HG02642 (cell line): ENCODE measurements at regions not wholly inside any gene's neighbourhood (a gene's known extent, or its start where the extent isn't known, plus 50 kb on each side); places are given as distances from the start of the nearest gene placed in this dataset.
"Not testable (repeated sequence)": the region's sequence is repeated elsewhere in the genome, so short reads cannot be mapped to it uniquely, and the experiment has no call there.

ENCODE experiments used
- ATAC-seq: cut with Tn5 transposase; IDR thresholded peaks from one replicate; pipeline ENCODE4 v1.9.1; 2021; ENCODE audit warnings: mild to moderate bottlenecking; ENCODE audit not compliant: unreplicated experiment, poor library complexity

DNA sequence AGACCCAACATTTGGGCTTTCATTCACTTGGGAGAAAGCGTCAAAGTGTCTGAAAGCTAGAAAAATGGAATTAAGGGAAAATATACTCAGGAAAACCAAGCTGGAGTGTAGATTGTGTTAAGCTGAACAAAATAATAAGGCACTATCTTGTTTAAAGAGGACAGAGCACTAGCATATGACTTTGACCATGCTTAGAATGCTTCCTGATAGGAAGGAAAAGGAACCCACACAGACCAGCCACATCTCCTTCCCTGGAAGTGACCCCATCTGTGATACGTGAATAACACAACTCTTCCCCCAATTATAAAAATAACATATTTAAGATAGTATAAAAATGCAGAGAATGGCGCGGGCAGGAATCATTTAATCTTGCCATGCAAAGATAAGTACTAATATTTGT, 94.7 kb upstream of the BCL2L14 start:
- no peak for ATAC-seq

- no peak for ATAC-seq
These were observed 91.9 kb upstream of the BCL2L14 start for GRCh38 chr12:11978726-11979384.

DNA sequence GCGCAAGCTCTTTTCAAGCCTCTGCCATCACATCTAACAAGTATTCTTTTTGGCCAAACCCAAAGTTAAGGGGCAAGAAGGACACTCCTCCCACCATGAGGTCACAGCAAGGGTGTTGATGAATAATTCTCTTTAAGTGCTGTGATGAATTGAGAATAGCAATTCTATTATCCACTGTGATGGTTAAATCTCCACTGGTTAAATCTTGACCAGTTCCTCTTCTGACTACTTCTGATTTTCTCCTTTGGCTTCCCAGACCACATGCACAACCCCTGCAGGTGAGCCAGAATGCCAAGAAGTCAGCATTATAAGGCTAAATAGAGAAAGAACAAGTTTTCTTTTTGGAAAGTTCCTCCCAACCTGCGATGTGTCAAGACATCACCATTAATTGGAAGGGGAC, 90.6 kb upstream of the BCL2L14 start:
- ATAC-seq, result no peak

- peak; percentile 90 for ATAC-seq
These were observed 89.5 kb upstream of the BCL2L14 start for GRCh38 chr12:11981121-11981733.

DNA sequence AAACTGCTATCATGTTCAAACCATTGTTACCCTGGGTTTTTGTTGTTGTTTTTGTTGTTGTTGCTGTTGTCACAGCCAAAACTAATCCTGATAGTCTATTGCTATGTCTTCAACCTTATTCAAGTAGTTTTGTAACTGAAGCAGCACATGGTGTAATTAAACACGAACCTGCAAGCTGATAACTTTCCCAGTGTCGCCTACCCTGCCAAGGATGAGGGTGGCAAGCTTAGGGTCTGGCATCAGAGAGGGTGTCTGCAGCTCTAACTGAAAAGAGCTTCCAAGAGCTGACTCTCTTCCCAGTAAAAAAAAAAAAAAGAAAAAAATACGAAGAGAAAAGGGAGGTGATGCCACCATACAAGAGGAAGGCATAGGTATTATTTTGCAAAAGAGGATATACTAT, 86.3 kb upstream of the BCL2L14 start:
- no peak for ATAC-seq

GRCh38 chr12:11986165-11986564, 84.6 kb upstream of the BCL2L14 start:
- no peak for ATAC-seq

- ATAC-seq, result no peak
These were observed 82.8 kb upstream of the BCL2L14 start for GRCh38 chr12:11987901-11988300.

GRCh38 chr12:11991604-11992003, 79.1 kb upstream of the BCL2L14 start:
- no peak for ATAC-seq

DNA sequence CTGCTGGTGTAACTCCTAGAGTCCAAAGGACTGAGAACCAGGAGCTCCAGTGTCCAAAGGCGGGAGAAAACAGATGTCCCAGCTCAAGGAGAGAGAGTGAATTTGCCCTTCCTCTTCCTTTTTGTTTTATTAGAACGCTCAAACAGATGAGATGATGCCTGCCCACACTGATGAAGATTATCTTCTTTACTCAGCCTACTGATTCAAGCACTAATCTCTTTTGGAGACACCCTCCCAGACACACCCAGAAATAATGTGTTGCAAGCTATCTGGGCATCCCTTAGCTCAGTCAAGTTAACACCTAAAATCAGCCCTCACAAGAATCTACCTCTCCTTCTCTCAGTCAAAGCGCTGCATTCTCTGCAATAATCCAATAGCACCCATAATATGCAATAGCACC, 78.2 kb upstream of the BCL2L14 start:
- no peak for ATAC-seq

GRCh38 chr12:11998307-11998943, 72.3 kb upstream of the BCL2L14 start:
- ATAC-seq, result not testable (repeated sequence)

- ATAC-seq, result no peak
These were observed 71.8 kb upstream of the BCL2L14 start for GRCh38 chr12:11998944-11999315.

GRCh38 chr12:12003609-12004008, 67.1 kb upstream of the BCL2L14 start:
- ATAC-seq, result no peak

GRCh38 chr12:12004524-12004923, 66.2 kb upstream of the BCL2L14 start:
- ATAC-seq, result no peak

DNA sequence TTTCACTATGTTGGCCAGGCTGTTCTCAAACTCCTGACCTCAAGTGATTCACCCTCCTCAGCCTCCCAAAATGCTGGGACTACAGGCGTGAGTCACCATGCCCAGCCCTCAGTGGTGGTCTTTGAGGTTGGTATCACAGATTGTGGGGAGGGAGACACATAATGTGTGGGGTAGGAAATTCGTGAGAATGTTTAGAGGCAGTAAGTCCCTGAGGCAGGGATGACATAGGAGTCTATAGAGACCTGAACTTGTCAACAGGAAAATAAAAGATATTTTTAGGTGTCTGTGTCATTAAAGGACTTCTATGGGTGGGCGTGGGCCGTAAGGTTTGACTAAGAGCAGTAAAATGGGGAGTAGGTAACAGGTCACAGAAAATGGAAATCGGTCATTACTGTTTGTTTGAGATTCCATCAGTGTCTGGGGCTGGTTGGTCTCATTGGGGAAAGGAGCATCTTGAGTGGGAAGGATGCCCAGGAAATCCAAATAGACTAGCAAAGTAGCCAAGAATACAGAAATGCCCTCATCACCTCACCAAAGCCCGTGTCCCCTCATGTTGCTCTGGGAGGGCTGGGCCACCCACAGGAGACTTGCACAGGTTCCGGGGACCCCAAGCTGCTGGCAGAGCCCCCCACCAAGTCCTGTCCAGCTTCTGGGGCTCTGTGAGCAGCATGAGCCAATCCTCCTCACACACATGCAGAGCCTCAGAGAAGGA, 63.6 kb upstream of the BCL2L14 start:
- ATAC-seq, result no peak

DNA sequence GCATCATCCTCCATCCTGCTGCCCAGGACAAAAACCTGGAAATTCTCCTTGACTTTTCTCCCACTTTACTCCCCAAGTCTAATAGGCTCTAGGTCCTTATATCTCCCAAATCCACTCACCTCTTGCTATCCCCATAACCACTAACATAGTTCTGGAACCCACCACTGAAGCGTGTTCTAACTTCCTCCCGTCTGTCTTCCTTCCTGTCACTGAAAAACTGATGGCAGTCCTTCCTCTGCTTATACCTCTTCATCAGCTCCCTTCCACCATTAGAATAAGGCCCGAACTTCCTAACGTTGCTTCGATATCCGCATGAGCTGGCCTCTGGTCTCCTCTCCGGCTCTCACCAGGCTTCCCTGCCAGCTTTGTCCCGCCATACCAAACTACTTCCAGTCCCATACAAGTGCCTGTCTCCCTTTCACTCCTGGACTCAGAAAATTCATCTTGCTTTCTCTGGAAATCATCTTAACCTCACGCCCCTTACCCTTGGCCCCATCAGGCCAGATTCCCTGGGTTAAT, 63.0 kb upstream of the BCL2L14 start:
- no peak for ATAC-seq

DNA sequence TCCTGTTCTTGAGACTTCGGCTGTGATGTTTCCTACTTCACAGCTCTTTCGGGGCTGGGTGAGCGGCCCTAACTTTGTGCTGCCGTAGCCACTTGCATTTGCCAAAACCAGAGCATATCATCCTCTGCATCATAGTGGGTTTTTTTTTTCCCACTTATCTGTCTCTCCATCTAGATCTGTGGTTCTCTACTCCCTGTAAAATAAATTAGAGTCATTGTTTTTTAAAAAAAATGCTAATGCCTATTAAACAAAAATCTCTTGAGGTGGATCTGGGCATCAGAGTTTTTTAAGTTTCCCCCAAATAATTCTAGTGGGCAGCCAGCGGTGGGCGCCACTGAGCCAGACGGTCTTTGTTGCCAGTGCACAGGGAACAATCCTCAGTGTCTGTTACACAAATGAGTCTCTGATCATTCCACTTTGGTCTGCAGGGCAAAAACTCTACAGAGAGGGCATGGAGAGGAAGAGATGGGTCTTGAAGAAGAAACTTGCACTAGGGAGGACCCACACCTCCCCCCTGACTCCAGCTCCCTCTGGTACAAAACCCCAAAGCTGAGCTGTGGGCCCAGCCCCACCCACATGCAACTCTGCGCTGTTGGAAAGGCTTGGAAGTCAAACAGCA, 62.4 kb upstream of the BCL2L14 start:
- ATAC-seq, result no peak

DNA sequence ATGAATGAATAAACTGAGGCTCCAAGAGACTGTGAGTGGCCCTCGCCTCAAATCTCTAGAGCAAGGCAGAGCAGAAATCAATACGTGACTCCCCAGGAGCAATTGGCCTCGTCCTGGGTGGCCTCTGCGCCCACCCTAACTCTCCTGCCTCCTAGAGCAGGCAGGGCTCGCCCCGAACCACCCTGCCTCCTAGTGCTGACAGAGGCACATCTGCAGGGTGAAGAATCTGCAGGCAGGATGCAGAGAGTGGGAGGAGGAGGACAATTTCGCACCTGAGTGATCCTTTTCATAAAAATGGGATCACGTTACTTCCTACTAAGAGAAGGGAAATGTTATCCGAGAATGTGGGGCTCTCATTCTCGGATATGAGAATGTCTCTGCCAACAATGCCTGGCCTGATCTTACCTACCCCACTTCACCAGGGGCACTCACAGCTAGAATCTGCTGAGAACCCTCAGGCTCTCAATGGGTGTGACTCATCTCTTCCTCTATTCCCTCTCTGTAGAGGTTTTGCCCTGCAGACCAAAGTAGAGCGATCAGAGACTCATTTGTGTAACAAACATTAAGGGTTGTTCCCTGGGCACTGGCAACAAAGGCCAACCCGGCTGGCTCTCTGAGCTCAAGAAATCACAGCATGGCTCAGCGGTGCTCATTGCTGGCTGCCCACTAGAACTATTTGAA, 61.7 kb upstream of the BCL2L14 start:
- ATAC-seq, result peak; percentile 46

DNA sequence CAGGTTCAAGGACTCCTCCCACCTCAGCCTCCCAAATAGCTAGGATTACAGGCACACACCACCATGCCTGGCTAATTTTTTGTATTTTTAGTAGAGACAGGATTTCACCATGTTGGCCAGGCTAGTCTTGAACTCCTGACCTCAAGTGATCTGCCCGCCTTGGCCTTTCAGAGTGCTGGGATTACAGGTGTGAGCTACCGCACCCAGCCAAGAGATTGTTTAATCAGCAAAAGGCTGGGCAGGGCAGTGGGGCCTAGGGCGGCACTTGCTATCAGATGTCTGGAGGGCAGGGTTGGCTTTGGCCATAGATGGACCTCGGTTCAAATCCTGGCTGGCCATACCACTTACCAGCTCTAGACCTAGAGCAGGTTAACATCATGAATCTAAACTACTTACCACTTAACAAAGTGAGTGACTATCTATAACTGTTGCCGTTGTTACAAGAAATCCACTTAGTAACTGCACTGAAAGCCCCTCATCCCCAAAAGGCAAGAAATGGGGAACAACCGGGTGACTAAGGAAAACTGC, 60.9 kb upstream of the BCL2L14 start:
- ATAC-seq, result not testable (repeated sequence)

DNA sequence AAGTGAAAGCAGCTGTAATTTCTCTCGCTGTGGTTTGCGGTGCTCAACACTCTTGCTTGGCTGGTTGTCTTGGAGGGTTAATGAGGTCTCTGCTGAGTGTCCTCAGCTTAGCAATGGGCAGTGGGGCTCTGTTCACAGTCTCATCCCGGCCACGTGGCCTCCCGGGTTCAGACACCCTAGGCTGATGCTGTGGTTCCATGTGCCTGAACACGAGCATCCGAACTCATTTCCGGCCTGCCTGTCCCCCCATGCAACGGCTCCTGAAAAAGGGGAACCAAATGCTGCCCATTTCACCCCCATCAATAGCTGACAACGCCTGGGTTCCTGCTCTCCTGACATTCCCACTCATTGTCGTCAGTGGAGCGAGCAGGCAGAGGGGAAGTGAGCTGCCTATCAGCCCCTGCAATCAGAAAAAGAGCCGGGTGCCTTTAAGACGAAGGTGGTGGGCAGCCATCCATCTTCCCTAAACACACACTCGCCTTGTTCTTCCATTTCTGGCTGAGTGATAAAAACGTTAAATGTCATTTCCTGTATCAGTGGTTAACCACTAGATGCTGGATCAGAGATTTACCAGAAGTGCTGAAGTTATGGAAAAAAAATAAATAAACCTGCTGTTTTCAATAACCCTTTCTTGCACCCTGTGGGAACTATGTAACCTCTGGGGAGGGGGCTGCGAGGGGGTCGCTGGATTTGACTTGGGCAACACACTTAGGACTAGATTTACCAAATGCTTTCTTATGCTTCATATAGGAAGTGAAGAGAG, 60.3 kb upstream of the BCL2L14 start:
- peak; percentile 48 for ATAC-seq
